BE2C (cell line): ENCODE measurements at regions not wholly inside any gene's neighbourhood (a gene's known extent, or its start where the extent isn't known, plus 50 kb on each side); places are given as distances from the start of the nearest gene placed in this dataset.

Source experiments
- DNase-seq: peaks from one replicate; pipeline ENCODE4 v3.0.0-alpha.2; 2020
- H3K27me3 ChIP-seq: fragments of 250-450 bp; sonication (Bioruptor Pico); 2 replicates; pipeline ENCODE4 v1.5.1; 2020; ENCODE audit warnings: mild to moderate bottlenecking
- H3K36me3 ChIP-seq: fragments of 250-450 bp; sonication (Bioruptor Pico); 2 replicates; pipeline ENCODE4 v1.5.1; 2020; ENCODE audit warnings: mild to moderate bottlenecking
- H3K4me1 ChIP-seq: fragments of 250-450 bp; sonication (Bioruptor Pico); 2 replicates; pipeline ENCODE4 v1.5.1; 2020
- H3K4me3 ChIP-seq: 2 replicates; pipeline ENCODE4 v1.5.1; 2011; ENCODE audit warnings: low read depth, low read length
- H3K9me3 ChIP-seq: fragments of 250-450 bp; sonication (Bioruptor Pico); 2 replicates; pipeline ENCODE4 v1.5.1; 2020
- TF ChIP-seq, protein P1 (sequence below): IDR thresholded peaks from 2 replicates; pipeline ENCODE4 v1.5.1; 2012; ENCODE audit warnings: mild to moderate bottlenecking, low read depth, low read length

DNA sequence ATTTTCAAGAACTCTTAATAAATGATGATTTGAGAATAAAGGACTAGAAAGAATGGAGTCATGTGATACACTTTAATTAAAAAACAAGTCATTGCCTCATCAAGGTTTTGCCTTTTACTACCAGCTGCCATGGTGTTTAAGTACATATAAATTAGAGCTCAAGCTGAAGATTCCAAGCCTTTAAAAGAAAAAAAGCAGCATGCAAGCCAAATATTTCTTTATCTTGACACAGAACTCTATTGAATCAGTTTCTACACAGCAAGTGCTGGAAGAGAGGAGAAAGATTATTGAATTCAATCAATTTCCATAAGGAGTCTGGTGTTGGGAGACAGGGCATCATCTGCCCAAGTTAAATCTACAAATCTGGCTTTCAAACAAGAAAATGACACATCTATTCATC, 347.9 kb downstream of the WDR11 start:
- no peaks in the 10 kb centered on the region for H3K4me1 ChIP-seq

DNA sequence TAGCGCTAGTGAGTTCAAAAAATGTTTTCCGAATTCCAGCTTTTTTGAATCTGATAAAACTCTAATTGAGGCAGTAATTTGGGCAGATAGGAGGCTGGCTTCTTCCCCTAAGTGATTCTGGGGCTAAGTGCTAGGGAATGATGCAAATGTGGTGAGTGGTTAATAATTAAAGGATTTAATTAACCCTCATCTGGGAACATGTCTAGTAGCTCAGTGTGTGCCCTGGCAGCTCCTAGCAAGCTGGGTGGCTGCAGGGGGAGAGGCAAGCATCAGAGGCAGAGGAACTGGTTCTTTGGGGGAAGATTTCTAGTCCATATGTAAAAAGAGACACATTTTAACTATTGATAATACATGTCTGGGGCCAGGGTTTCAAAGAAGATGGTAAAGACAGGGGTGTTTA, 354.5 kb downstream of the WDR11 start:
- DNase-seq, result no peak
- no peaks in the 10 kb centered on the region for H3K27me3 ChIP-seq
- H3K9me3 ChIP-seq, result no peaks in the 10 kb centered on the region
- H3K36me3 ChIP-seq, result no peaks in the 10 kb centered on the region
- H3K4me1 ChIP-seq, result no peaks in the 10 kb centered on the region
- H3K4me3 ChIP-seq, result no peak overlapping the region
- TF ChIP-seq, protein P1, sequence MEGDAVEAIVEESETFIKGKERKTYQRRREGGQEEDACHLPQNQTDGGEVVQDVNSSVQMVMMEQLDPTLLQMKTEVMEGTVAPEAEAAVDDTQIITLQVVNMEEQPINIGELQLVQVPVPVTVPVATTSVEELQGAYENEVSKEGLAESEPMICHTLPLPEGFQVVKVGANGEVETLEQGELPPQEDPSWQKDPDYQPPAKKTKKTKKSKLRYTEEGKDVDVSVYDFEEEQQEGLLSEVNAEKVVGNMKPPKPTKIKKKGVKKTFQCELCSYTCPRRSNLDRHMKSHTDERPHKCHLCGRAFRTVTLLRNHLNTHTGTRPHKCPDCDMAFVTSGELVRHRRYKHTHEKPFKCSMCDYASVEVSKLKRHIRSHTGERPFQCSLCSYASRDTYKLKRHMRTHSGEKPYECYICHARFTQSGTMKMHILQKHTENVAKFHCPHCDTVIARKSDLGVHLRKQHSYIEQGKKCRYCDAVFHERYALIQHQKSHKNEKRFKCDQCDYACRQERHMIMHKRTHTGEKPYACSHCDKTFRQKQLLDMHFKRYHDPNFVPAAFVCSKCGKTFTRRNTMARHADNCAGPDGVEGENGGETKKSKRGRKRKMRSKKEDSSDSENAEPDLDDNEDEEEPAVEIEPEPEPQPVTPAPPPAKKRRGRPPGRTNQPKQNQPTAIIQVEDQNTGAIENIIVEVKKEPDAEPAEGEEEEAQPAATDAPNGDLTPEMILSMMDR, result no peak

More for the DNA sequence above, 347.9 kb downstream of the WDR11 start:
- H3K4me3 ChIP-seq, result no peak overlapping the region
- no peak for DNase-seq
- no peaks in the 10 kb centered on the region for H3K27me3 ChIP-seq
- no peaks in the 10 kb centered on the region for H3K36me3 ChIP-seq
- TF ChIP-seq, protein P1, result no peak
- H3K9me3 ChIP-seq, result no peaks in the 10 kb centered on the region

DNA sequence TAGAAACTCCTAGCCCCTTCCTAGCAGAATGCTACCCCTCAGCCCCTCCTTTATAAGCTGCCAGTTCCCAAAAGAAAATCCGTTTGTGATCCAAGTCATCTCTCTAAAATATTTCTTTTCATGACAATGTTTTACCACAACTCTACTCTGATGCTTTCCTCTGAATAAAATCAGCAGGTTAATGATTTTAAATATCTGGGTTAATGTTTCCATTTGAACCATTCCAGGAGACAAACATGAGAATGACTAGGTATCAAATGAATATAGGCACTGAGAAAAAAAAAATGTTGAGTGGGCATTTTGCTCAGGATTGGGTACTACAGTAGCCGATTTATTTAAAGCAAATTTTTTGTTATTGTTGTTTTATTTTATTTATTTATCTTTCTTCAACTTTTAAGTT, 360.3 kb downstream of the WDR11 start:
- DNase-seq, result no peak
- Histone ChIP-seq H3K4me1 (no peaks in the 10 kb centered on the region), H3K9me3 (no peaks in the 10 kb centered on the region), H3K4me3 (no peak overlapping the region), H3K36me3 (no peaks in the 10 kb centered on the region), H3K27me3 (no peaks in the 10 kb centered on the region)
- TF ChIP-seq, protein P1, result no peak

DNA sequence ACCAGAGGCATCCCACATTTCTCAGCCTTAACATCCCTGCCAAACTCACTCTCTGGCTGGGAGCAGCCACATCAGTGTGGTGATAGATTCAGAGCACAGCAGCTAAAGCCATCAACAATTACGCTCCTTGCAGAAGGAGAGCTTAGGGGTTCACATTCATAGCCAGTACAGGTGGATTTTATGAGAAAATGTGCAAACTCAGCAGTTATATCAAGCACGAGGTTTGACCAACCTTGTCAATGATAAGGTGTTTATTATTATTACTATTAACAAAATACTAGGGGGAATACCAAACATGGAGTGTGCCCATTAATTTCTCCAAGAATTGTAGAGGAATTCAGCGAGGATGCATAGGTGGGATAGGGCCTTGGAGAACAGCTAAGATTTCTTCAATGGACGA, 362.3 kb downstream of the WDR11 start:
- Histone ChIP-seq H3K4me1 (no peaks in the 10 kb centered on the region), H3K27me3 (no peaks in the 10 kb centered on the region), H3K9me3 (no peaks in the 10 kb centered on the region), H3K4me3 (no peak overlapping the region), H3K36me3 (no peaks in the 10 kb centered on the region)
- TF ChIP-seq, protein P1, result no peak
- no peak for DNase-seq

DNA sequence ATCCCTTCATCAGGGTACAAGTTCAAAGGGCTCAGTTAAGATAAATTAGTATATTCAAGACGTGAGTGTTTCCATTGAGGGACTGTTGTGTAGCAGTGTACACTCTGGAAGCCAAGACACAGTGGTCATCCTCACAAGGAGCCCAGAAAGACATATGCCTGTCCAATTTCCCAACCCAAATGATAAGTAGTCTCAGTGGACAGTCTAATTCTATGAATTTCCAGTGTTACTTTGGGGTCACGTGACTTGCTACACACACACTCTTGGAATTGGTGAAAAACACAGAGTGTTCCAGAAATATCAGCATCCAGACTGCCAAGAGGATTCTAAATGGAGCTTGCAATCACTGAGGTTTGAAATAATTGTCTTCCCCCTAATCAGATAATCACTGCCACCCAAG, 365.1 kb downstream of the WDR11 start:
- Histone ChIP-seq H3K4me1 (no peaks in the 10 kb centered on the region), H3K9me3 (no peaks in the 10 kb centered on the region), H3K4me3 (no peak overlapping the region), H3K36me3 (no peaks in the 10 kb centered on the region), H3K27me3 (no peaks in the 10 kb centered on the region)
- DNase-seq, result no peak
- TF ChIP-seq, protein P1, result no peak

DNA sequence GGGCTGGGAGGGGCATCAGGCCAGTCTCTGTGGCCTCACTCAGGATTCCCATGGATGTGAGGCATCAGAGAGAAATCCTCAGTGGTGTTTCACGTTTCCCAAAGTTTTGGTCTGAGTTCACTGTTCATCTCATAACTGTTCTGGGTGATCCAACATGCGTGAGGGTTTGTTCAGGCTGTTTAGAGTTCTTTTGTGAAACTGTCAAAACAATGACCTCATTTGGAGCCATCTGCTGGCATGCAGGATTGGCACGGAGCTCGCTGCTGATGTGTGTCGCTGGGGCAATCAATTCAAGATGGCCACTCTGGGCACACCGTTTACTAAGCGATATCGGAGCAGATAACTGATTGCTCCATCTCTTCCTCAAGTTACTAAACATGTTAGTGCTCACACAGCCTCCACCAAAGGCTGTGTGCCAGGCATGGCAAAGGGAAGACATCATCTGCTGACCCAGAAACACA, 365.6 kb downstream of the WDR11 start:
- H3K9me3 ChIP-seq, result no peaks in the 10 kb centered on the region
- DNase-seq, result no peak
- H3K4me1 ChIP-seq, result no peaks in the 10 kb centered on the region
- TF ChIP-seq, protein P1, result no peak
- no peak overlapping the region for H3K4me3 ChIP-seq
- H3K36me3 ChIP-seq, result no peaks in the 10 kb centered on the region
- H3K27me3 ChIP-seq, result no peaks in the 10 kb centered on the region
